Common myeloid progenitor, CD34-positive (primary cell): ENCODE measurements at regions not wholly inside any gene's neighbourhood (a gene's known extent, or its start where the extent isn't known, plus 50 kb on each side); places are given as distances from the start of the nearest gene placed in this dataset.

Experiments
- CTCF ChIA-PET: fragments of 350-600 bp; sonication (Branson Sonifier 250); formaldehyde crosslinking; loops from one replicate; lab custom pipeline; 2021; ENCODE audit warnings: antibody characterized with exemption; lab: Charles Lee
- POLR2A ChIA-PET: fragments of 350-600 bp; sonication (Branson Sonifier 250); formaldehyde crosslinking; loops from one replicate; lab custom pipeline; 2021; ENCODE audit warnings: antibody characterized with exemption; lab: Charles Lee
- DNase-seq, 3 donors: peaks; one replicate each; pipeline versions ENCODE4 v3.0.0 to v3.0.0-alpha.2; 2013
- H3K27ac ChIP-seq, 2 experiments: 1 replicate in 1 of 2; 2 replicates in 1 of 2; pipeline ENCODE4 v1.7.0; 2013; ENCODE audit warnings: inconsistent platforms in 2 of 2, low read length in 2 of 2, mild to moderate bottlenecking in 2 of 2, low read depth in 1 of 2, moderate library complexity in 1 of 2; ENCODE audit not compliant: severe bottlenecking in 2 of 2, insufficient read depth in 1 of 2, poor library complexity in 1 of 2
- H3K27me3 ChIP-seq, 5 experiments: replicated peaks in 2 of 5; 1 replicate in 3 of 5; 2 replicates in 2 of 5; pipeline versions ENCODE4 v1.6.1 to v1.7.0; 2013; ENCODE audit warnings: low read length in 4 of 5, mild to moderate bottlenecking in 2 of 5, moderate library complexity in 2 of 5, inconsistent platforms in 1 of 5; ENCODE audit not compliant: insufficient read depth in 5 of 5, control insufficient read depth in 4 of 5
- H3K36me3 ChIP-seq, 4 experiments: 1 replicate in 2 of 4; 2 replicates in 2 of 4; pipeline versions ENCODE4 v1.6.1 to v1.7.0; 2013; ENCODE audit warnings: low read length in 3 of 4, control low read depth in 1 of 4, mild to moderate bottlenecking in 1 of 4; ENCODE audit not compliant: control insufficient read depth in 4 of 4, insufficient read depth in 4 of 4
- H3K4me1 ChIP-seq, 4 experiments: 1 replicate in 3 of 4; 2 replicates in 1 of 4; pipeline versions ENCODE4 v1.6.1 to v1.7.1; 2013; ENCODE audit warnings: low read length in 3 of 4, mild to moderate bottlenecking in 3 of 4, control low read depth in 1 of 4, inconsistent platforms in 1 of 4, moderate library complexity in 1 of 4; ENCODE audit not compliant: control insufficient read depth in 4 of 4, insufficient read depth in 4 of 4; ENCODE audit errors: control extremely low read depth in 1 of 4
- H3K4me3 ChIP-seq, 7 experiments: 1 replicate in 4 of 7; 2 replicates in 3 of 7; pipeline versions ENCODE4 v1.5.1 to v1.7.0; 2013; ENCODE audit warnings: mild to moderate bottlenecking in 7 of 7, low read length in 6 of 7, moderate library complexity in 6 of 7, inconsistent platforms in 2 of 7, low read depth in 2 of 7, control low read depth in 1 of 7; ENCODE audit not compliant: insufficient read depth in 4 of 7, control insufficient read depth in 1 of 7; ENCODE audit errors: extremely low read depth in 1 of 7
- H3K9me3 ChIP-seq, 5 experiments: 1 replicate in 4 of 5; 2 replicates in 1 of 5; pipeline versions ENCODE4 v1.6.1 to v1.7.1; 2013; ENCODE audit warnings: low read length in 4 of 5, mild to moderate bottlenecking in 2 of 5, inconsistent platforms in 1 of 5, low read depth in 1 of 5, moderate library complexity in 1 of 5; ENCODE audit not compliant: control insufficient read depth in 4 of 5, insufficient read depth in 2 of 5; ENCODE audit errors: control extremely low read depth in 1 of 5
- WGBS: methylation state at CpG from one replicate; pipeline ENCODE4 v1.1.5; 2013; ENCODE audit not compliant: insufficient coverage; 5-methylcytosine and 5-hydroxymethylcytosine counted together

- Histone ChIP-seq H3K9me3 (peaks cover 0 to 3% (median 0%) of the 10 kb centered on the region in 5 experiments), H3K4me1 (no peaks in the 10 kb centered on the region), H3K36me3 (no peaks in the 10 kb centered on the region), H3K4me3 (no peak overlapping the region), H3K27ac (no peak overlapping the region), H3K27me3 (no peaks in the 10 kb centered on the region)
- WGBS = no CpG with 5 or more reads among the region's 4 CpGs
- ChIA-PET CTCF (no interaction called here), POLR2A (no interaction called here)
- no peak for DNase-seq
Measured at GRCh38 chr4:123802082-123802645, 405.6 kb downstream of the SPRY1 start.

- no peak overlapping the region for H3K4me3 ChIP-seq
- POLR2A ChIA-PET = no interaction called here
- no CpG with 5 or more reads among the region's 2 CpGs for WGBS
- CTCF ChIA-PET = no interaction called here
- H3K36me3 ChIP-seq = no peaks in the 10 kb centered on the region
- no peaks in the 10 kb centered on the region for H3K4me1 ChIP-seq
- no peak for DNase-seq
- H3K27me3 ChIP-seq = no peaks in the 10 kb centered on the region
- H3K9me3 ChIP-seq = peaks cover 0 to 3% (median 0%) of the 10 kb centered on the region in 5 experiments
- H3K27ac ChIP-seq = no peak overlapping the region
Measured at GRCh38 chr4:123802933-123803332, 406.3 kb downstream of the SPRY1 start.

- Histone ChIP-seq H3K9me3 (no peaks in the 10 kb centered on the region), H3K27me3 (no peaks in the 10 kb centered on the region), H3K27ac (no peak overlapping the region), H3K36me3 (no peaks in the 10 kb centered on the region), H3K4me1 (no peaks in the 10 kb centered on the region), H3K4me3 (no peak overlapping the region)
- CTCF ChIA-PET = no interaction called here
- no peak for DNase-seq
- no CpG with 5 or more reads among the region's 3 CpGs for WGBS
- POLR2A ChIA-PET = no interaction called here
Measured at GRCh38 chr4:123804196-123804721, 407.7 kb downstream of the SPRY1 start.

- POLR2A ChIA-PET = no interaction called here
Measured at GRCh38 chr4:123806056-123806455, 409.5 kb downstream of the SPRY1 start.

GRCh38 chr4:123807187-123807586 is 410.6 kb downstream of the SPRY1 start:
- Histone ChIP-seq H3K4me3 (no peak overlapping the region), H3K27me3 (no peaks in the 10 kb centered on the region), H3K27ac (no peak overlapping the region), H3K36me3 (no peaks in the 10 kb centered on the region), H3K9me3 (no peaks in the 10 kb centered on the region), H3K4me1 (peaks cover 0 to 10% (median 3%) of the 10 kb centered on the region in 4 experiments)
- ChIA-PET POLR2A (no interaction called here), CTCF (no interaction called here)
- 94% methylated on average over 4 of the region's 5 CpGs for WGBS
- no peak for DNase-seq

More at GRCh38 chr4:123806056-123806455, 409.5 kb downstream of the SPRY1 start:
- H3K36me3 ChIP-seq = no peaks in the 10 kb centered on the region
- CTCF ChIA-PET = interaction anchor here (1.1 kb wide), 1 partner anchor 17 kb away, joined by 3 read pairs; no protein-coding TSS in a partner anchor
- no CpG with 5 or more reads among the region's 1 CpG for WGBS
- H3K4me1 ChIP-seq = peaks cover 0 to under 1% (median 0%) of the 10 kb centered on the region in 4 experiments
- no peaks in the 10 kb centered on the region for H3K9me3 ChIP-seq
- no peaks in the 10 kb centered on the region for H3K27me3 ChIP-seq
- no peak overlapping the region for H3K27ac ChIP-seq
- H3K4me3 ChIP-seq = no peak overlapping the region
- no peak for DNase-seq

GRCh38 chr4:123807866-123808265 is 411.3 kb downstream of the SPRY1 start:
- POLR2A ChIA-PET = no interaction called here
- WGBS = 100% methylated on average over 1 of the region's 1 CpG
- CTCF ChIA-PET = no interaction called here
- Histone ChIP-seq H3K36me3 (no peaks in the 10 kb centered on the region), H3K27ac (no peak overlapping the region), H3K4me3 (no peak overlapping the region), H3K9me3 (no peaks in the 10 kb centered on the region), H3K27me3 (no peaks in the 10 kb centered on the region), H3K4me1 (peaks cover 0 to 11% (median 3%) of the 10 kb centered on the region in 4 experiments)
- DNase-seq = no peak

GRCh38 chr4:123809864-123810263 is 413.3 kb downstream of the SPRY1 start:
- Histone ChIP-seq H3K4me3 (no peak overlapping the region), H3K36me3 (no peaks in the 10 kb centered on the region), H3K9me3 (no peaks in the 10 kb centered on the region), H3K27me3 (no peaks in the 10 kb centered on the region), H3K4me1 (peaks cover 0 to 11% (median 3%) of the 10 kb centered on the region in 4 experiments), H3K27ac (no peak overlapping the region)
- WGBS = 92% methylated on average over 1 of the region's 1 CpG
- ChIA-PET CTCF (no interaction called here), POLR2A (interaction anchor here (0.6 kb wide), 1 partner anchor 301 kb away, joined by 4 read pairs; no protein-coding TSS in a partner anchor)
- no peak for DNase-seq
